ENCODE measurements at regions not wholly inside any gene's neighbourhood (a gene's known extent, or its start where the extent isn't known, plus 50 kb on each side); places are given as distances from the start of the nearest gene placed in this dataset.

- no peak for DNase-seq (ENCODE audit: extremely low read depth, low read depth)
- TF ChIP-seq CTCF (IDR thresholded peaks at IDR 0.05; ENCODE audit: low read depth, low read length) = no peak
Measured at GRCh38 chr10:120727001-120727400, 124.2 kb upstream of the WDR11 start.

GRCh38 chr10:120729547-120729946 is 121.6 kb upstream of the WDR11 start:
- no peak for TF ChIP-seq CTCF (IDR thresholded peaks at IDR 0.05; ENCODE audit: low read depth, low read length)
- DNase-seq (ENCODE audit: extremely low read depth, low read depth) = no peak

GRCh38 chr10:120732067-120732466 is 119.1 kb upstream of the WDR11 start:
- TF ChIP-seq CTCF (IDR thresholded peaks at IDR 0.05; ENCODE audit: low read depth, low read length) = no peak
- no peak for DNase-seq (ENCODE audit: extremely low read depth, low read depth)

- TF ChIP-seq CTCF (IDR thresholded peaks at IDR 0.05; ENCODE audit: low read depth, low read length) = no peak
- no peak for DNase-seq (ENCODE audit: extremely low read depth, low read depth)
Measured at GRCh38 chr10:120732643-120733313, 118.4 kb upstream of the WDR11 start.

- no peak for DNase-seq (ENCODE audit: extremely low read depth, low read depth)
- TF ChIP-seq CTCF (IDR thresholded peaks at IDR 0.05; ENCODE audit: low read depth, low read length) = no peak
Measured at GRCh38 chr10:120734483-120735078, 116.6 kb upstream of the WDR11 start.

- no peak for TF ChIP-seq CTCF (IDR thresholded peaks at IDR 0.05; ENCODE audit: low read depth, low read length)
- DNase-seq (ENCODE audit: extremely low read depth, low read depth) = no peak
Measured at GRCh38 chr10:120735315-120735714, 115.8 kb upstream of the WDR11 start.

GRCh38 chr10:120735773-120736371 is 115.3 kb upstream of the WDR11 start:
- TF ChIP-seq CTCF (IDR thresholded peaks at IDR 0.05; ENCODE audit: low read depth, low read length) = peak; percentile 51
- DNase-seq (ENCODE audit: extremely low read depth, low read depth) = no peak

Measured in AG09319 (cell line).